K562 (cell line): ENCODE measurements at regions not wholly inside any gene's neighbourhood (a gene's known extent, or its start where the extent isn't known, plus 50 kb on each side); places are given as distances from the start of the nearest gene placed in this dataset.

ENCODE experiments used
- ATAC-seq: fragments of 200-7000 bp; cut with Tn5 transposase; 3 replicates; pipeline ENCODE4 v1.9.1; 2020; ENCODE audit warnings: moderate library complexity
- BruUV-seq: library from RNA; stranded (reverse); fragments of 400-500 nt; replicated peaks from 2 replicates; lab custom pipeline; 2021; lab: Mats Ljungman, UMichigan
- CTCF ChIA-PET: fragments of 300-600 bp; formaldehyde crosslinking; extraction: SDS; loops from one replicate; lab custom pipeline; 2021; ENCODE audit warnings: low intra/inter-chr PET ratio; lab: Yijun Ruan, JAX
- POLR2A ChIA-PET: fragments of 300-600, 350-650 bp; sonication (Branson Sonifier 250); formaldehyde crosslinking; extraction: SDS; loops from one replicate; lab custom pipeline; 2021; ENCODE audit warnings: antibody characterized with exemption, inconsistent platforms; lab: Yijun Ruan, JAX
- DNase-seq, 4 experiments: peaks; one replicate each; pipeline versions ENCODE4 v3.0.0 to v3.0.0-alpha.2; 2011 to 2018; ENCODE audit warnings: low spot score in 3 of 4, mixed read lengths in 3 of 4; ENCODE audit errors: extremely low read depth in 1 of 4
- FAIRE-seq: peaks from 2 replicates; lab custom pipeline; 2011; peaks lifted over from hg19 to GRCh38; lab: Jason Lieb, UNC
- H2AFZ ChIP-seq: 2 replicates; pipeline ENCODE4 v1.6.0; 2011; ENCODE audit warnings: low read depth, low read length, control low read depth, inconsistent platforms
- H3K27ac ChIP-seq: fragments of 200-600 bp; 3 replicates; pipeline ENCODE4 v1.8.0; 2011; ENCODE audit warnings: low read depth, mild to moderate bottlenecking, control low read depth, inconsistent platforms, low read length, moderate library complexity, mixed read lengths; ENCODE audit errors: extremely low read depth
- H3K27me3 ChIP-seq, 2 experiments: fragments of 300-600 bp in 1 of 2; 2 replicates in 1 of 2; 3 replicates in 1 of 2; pipeline versions ENCODE4 v1.6.0 to v1.8.0; 2011; ENCODE audit warnings: inconsistent platforms in 2 of 2, low read length in 2 of 2, mild to moderate bottlenecking in 1 of 2, mixed read lengths in 1 of 2, moderate library complexity in 1 of 2; ENCODE audit not compliant: control insufficient read depth in 2 of 2, insufficient read depth in 2 of 2
- H3K36me3 ChIP-seq: fragments of 300-600 bp; 3 replicates; pipeline ENCODE4 v1.8.0; 2011; ENCODE audit warnings: mild to moderate bottlenecking, low read length, inconsistent platforms; ENCODE audit not compliant: control insufficient read depth, insufficient read depth
- H3K4me1 ChIP-seq, 2 experiments: fragments of 200-600 bp in 1 of 2; replicated peaks in 1 of 2; 2 replicates in 1 of 2; 3 replicates in 1 of 2; pipeline versions ENCODE4 v1.5.1 to v1.8.0; 2011; ENCODE audit warnings: inconsistent platforms in 2 of 2, low read length in 2 of 2, mild to moderate bottlenecking in 1 of 2, mixed read lengths in 1 of 2, moderate library complexity in 1 of 2; ENCODE audit not compliant: control insufficient read depth in 2 of 2, insufficient read depth in 2 of 2
- H3K4me2 ChIP-seq: 2 replicates; pipeline ENCODE4 v1.6.1; 2011; ENCODE audit warnings: low read length, control low read depth, inconsistent platforms, mixed read lengths; ENCODE audit not compliant: insufficient read depth
- H3K4me3 ChIP-seq: fragments of 200-600 bp; sonication (generic), shearing (Covaris generic); 2 replicates; pipeline ENCODE4 v1.5.1; 2016; ENCODE audit warnings: control low read depth, inconsistent platforms
- H3K79me2 ChIP-seq: fragments of 200-600 bp; 3 replicates; pipeline ENCODE4 v1.8.0; 2011; ENCODE audit warnings: low read length, inconsistent platforms; ENCODE audit not compliant: control insufficient read depth, insufficient read depth
- H3K9ac ChIP-seq, 2 experiments: 2 replicates each; pipeline versions ENCODE4 v1.6.0 to v1.6.1; 2011; ENCODE audit warnings: low read depth in 2 of 2, low read length in 2 of 2, control low read depth in 1 of 2, inconsistent platforms in 1 of 2, mild to moderate bottlenecking in 1 of 2, mixed read lengths in 1 of 2; ENCODE audit not compliant: insufficient read depth in 1 of 2
- H3K9me1 ChIP-seq: one replicate; pipeline ENCODE4 v1.6.0; 2011; ENCODE audit warnings: inconsistent platforms, mild to moderate bottlenecking, low read length, moderate library complexity; ENCODE audit not compliant: control insufficient read depth, insufficient read depth
- H3K9me3 ChIP-seq: replicated peaks from 2 replicates; pipeline ENCODE4 v1.5.1; 2011; ENCODE audit warnings: low read depth, low read length, inconsistent platforms; ENCODE audit not compliant: control insufficient read depth, insufficient read depth
- H4K20me1 ChIP-seq: replicated peaks from 2 replicates; pipeline ENCODE4 v1.6.1; 2011; ENCODE audit warnings: low read length, inconsistent platforms, mixed read lengths; ENCODE audit not compliant: control insufficient read depth, insufficient read depth
- C11orf30 ChIP-seq: fragments of 450-650 bp; IDR thresholded peaks from 2 replicates; pipeline ENCODE4 v1.6.1; 2016; ENCODE audit warnings: low read depth, mild to moderate bottlenecking
- ELK3 ChIP-seq: fragments of 450-650 bp; formaldehyde crosslinking; IDR thresholded peaks from 2 replicates; pipeline ENCODE4 v1.4.0; 2020; ENCODE audit warnings: mild to moderate bottlenecking
- ETS2 ChIP-seq: IDR thresholded peaks from 2 replicates; pipeline ENCODE4 v1.6.1; 2016; ENCODE audit warnings: borderline replicate concordance, missing genetic modification characterization, mild to moderate bottlenecking, moderate library complexity, missing compliant biosample characterization; ENCODE audit not compliant: poor library complexity, severe bottlenecking
- GTF2E2 ChIP-seq: fragments of 200-800 bp; sonication (Bioruptor generic); IDR thresholded peaks from 2 replicates; pipeline ENCODE4 v1.6.1; 2016; ENCODE audit warnings: missing genetic modification characterization, missing compliant biosample characterization
- MYBL2 ChIP-seq, 2 experiments: fragments of 450-650 bp in 1 of 2; sonication (generic) in 1 of 2; formaldehyde crosslinking in 1 of 2; IDR thresholded peaks; 2 replicates each; pipeline versions ENCODE4 v1.6.1 to v1.8.1; 2017 to 2022; ENCODE audit warnings: borderline replicate concordance in 1 of 2, inconsistent platforms in 1 of 2, low read depth in 1 of 2, mild to moderate bottlenecking in 1 of 2, missing genetic modification reagents in 1 of 2, moderate library complexity in 1 of 2
- NCOA1 ChIP-seq: fragments of 450-650 bp; IDR thresholded peaks from 2 replicates; pipeline ENCODE4 v1.6.1; 2016; ENCODE audit warnings: low read depth
- RBM22 ChIP-seq: fragments of 200-400 bp; formaldehyde crosslinking; IDR thresholded peaks from 2 replicates; pipeline ENCODE4 v1.6.1; 2018; ENCODE audit warnings: low read length, low read depth; ENCODE audit not compliant: poor library complexity, severe bottlenecking
- SFPQ ChIP-seq: fragments of 200-400 bp; formaldehyde crosslinking; IDR thresholded peaks from 2 replicates; pipeline ENCODE4 v1.6.1; 2017; ENCODE audit warnings: mild to moderate bottlenecking, low read depth, low read length, moderate library complexity
- SLC30A9 ChIP-seq: fragments of 250-450 bp; sonication (Bioruptor Pico); IDR thresholded peaks from 2 replicates; pipeline ENCODE4 v1.8.0; 2022; ENCODE audit warnings: mild to moderate bottlenecking, moderate library complexity
- TFAM ChIP-seq: fragments of 250-450 bp; sonication (Bioruptor Pico); conservative IDR thresholded peaks from 2 replicates; pipeline ENCODE4 v1.5.0; 2021; ENCODE audit warnings: mild to moderate bottlenecking, moderate library complexity
- WHSC1 ChIP-seq: IDR thresholded peaks from one replicate; pipeline ENCODE4 v1.6.1; 2012; ENCODE audit warnings: low read length, control low read depth, inconsistent platforms
- WGBS: fragments of 100-300 bp; shearing (Covaris generic); methylation state at CpG from one replicate; pipeline ENCODE4 v1.1.6; 2016; ENCODE audit warnings: low coverage, mixed read lengths; ENCODE audit not compliant: insufficient coverage; ENCODE audit errors: missing lambda C conversion rate; 5-methylcytosine and 5-hydroxymethylcytosine counted together
- in situ Hi-C: fragments of 300-500 bp; cut with MboI; formaldehyde crosslinking; loops from 4 replicates; pipeline ENCODE4 v1.15.0; 2018; ENCODE audit warnings: inconsistent platforms, mixed read lengths
- intact Hi-C: fragments of 100-400 bp; cut with micrococcal nuclease; formaldehyde crosslinking; loops from 2 replicates; pipeline ENCODE4 v1.14.2; 2022
- TF ChIP-seq, protein P1 (sequence below): fragments of 250-450 bp; sonication (Bioruptor Pico); IDR thresholded peaks from 2 replicates; pipeline ENCODE4 v1.8.0; 2021; ENCODE audit warnings: mild to moderate bottlenecking, moderate library complexity

- FAIRE-seq, result no peak
- H3K4me1 ChIP-seq, result no peaks in the 10 kb centered on the region
- in situ Hi-C loops (no loop called here), intact Hi-C loops (no loop called here)
- no peaks in the 10 kb centered on the region for H4K20me1 ChIP-seq
- H3K4me3 ChIP-seq, result no peak overlapping the region
- TF ChIP-seq ETS2 (tag) (no peak), SLC30A9 (CRISPR knock-in tag) (no peak), ELK3 (no peak), NCOA1 (no peak), RBM22 (no peak), SFPQ (no peak), WHSC1 (no peak), TFAM (CRISPR knock-in tag) (no peak), MYBL2 (IDR thresholded peaks at IDR 0.05; ENCODE audit: low read depth) (no peak), MYBL2 (CRISPR knock-in tag; IDR thresholded peaks at IDR 0.05; ENCODE audit: borderline replicate concordance) (no peak), C11orf30 (no peak), GTF2E2 (tag) (no peak)
- TF ChIP-seq, protein P1, sequence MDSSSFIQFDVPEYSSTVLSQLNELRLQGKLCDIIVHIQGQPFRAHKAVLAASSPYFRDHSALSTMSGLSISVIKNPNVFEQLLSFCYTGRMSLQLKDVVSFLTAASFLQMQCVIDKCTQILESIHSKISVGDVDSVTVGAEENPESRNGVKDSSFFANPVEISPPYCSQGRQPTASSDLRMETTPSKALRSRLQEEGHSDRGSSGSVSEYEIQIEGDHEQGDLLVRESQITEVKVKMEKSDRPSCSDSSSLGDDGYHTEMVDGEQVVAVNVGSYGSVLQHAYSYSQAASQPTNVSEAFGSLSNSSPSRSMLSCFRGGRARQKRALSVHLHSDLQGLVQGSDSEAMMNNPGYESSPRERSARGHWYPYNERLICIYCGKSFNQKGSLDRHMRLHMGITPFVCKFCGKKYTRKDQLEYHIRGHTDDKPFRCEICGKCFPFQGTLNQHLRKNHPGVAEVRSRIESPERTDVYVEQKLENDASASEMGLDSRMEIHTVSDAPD (CRISPR knock-in tag), result no peak
- no peak for ATAC-seq
- ChIA-PET POLR2A (no interaction called here), CTCF (no interaction called here)
- H3K4me2 ChIP-seq, result no peak overlapping the region
- 2% methylated on average over 12 of the region's 12 CpGs for WGBS
- no TSS peak for BruUV-seq
- no peak overlapping the region for H2AFZ ChIP-seq
- H3K9me3 ChIP-seq, result no peaks in the 10 kb centered on the region; the same call in 1 of the 2 replicates
- no peak overlapping the region for H3K9ac ChIP-seq
- no peaks in the 10 kb centered on the region for H3K36me3 ChIP-seq
- no peak overlapping the region for H3K27ac ChIP-seq
- no peaks in the 10 kb centered on the region for H3K27me3 ChIP-seq
- no peaks in the 10 kb centered on the region for H3K79me2 ChIP-seq
- no peak for DNase-seq
- no peaks in the 10 kb centered on the region for H3K9me1 ChIP-seq
Measured at GRCh38 chr21:16536643-16537434, 807.1 kb downstream of the USP25 start.
